ENCODE measurements at regions not wholly inside any gene's neighbourhood (a gene's known extent, or its start where the extent isn't known, plus 50 kb on each side); places are given as distances from the start of the nearest gene placed in this dataset.

- no peak overlapping the region for H2BK120ac ChIP-seq (ENCODE audit: low read depth, low read length)
- no CpG with 5 or more reads among the region's 1 CpG for WGBS, 2 experiments (ENCODE audit: extremely low coverage in 2 of 2, insufficient read length in 1 of 2)
These were observed 937.8 kb upstream of the CHORDC1 start for GRCh38 chr11:91160661-91161060.

More at GRCh38 chr11:91160661-91161060, 937.8 kb upstream of the CHORDC1 start:
- in situ Hi-C loops (cut with MboI; ENCODE audit: low sequenced_read_pairs) = no loop called here
- Histone ChIP-seq H3K4me1 (ENCODE audit: control insufficient read depth, insufficient read depth, low read length) (no peaks in the 10 kb centered on the region), H3K18ac (ENCODE audit: low read depth, low read length) (no peak overlapping the region), H3K79me1 (ENCODE audit: low read depth in 1 of 2, low read length in 2 of 2) (no peaks in the 10 kb centered on the region), H2AK9ac (replicated peaks; ENCODE audit: low read depth, low read length, poor library complexity) (no peak overlapping the region), H4K8ac (ENCODE audit: low read depth in 2 of 2, low read length in 2 of 2) (no peak overlapping the region), H3K9me3 (ENCODE audit: control insufficient read depth, insufficient read depth, low read length) (no peaks in the 10 kb centered on the region), H3K36me3 (ENCODE audit: control insufficient read depth, insufficient read depth, low read length) (no peaks in the 10 kb centered on the region), H3K27ac (ENCODE audit: insufficient read depth, low read length) (no peak overlapping the region), H2BK5ac (ENCODE audit: low read depth, low read length, poor library complexity, severe bottlenecking) (no peak overlapping the region), H3K4me2 (ENCODE audit: low read depth, low read length) (no peak overlapping the region), H2BK15ac (ENCODE audit: low read depth, low read length) (no peak overlapping the region), H3K14ac (replicated peaks; ENCODE audit: low read depth, low read length) (no peak overlapping the region), H3K56ac (ENCODE audit: extremely low read depth, insufficient read depth, low read length) (no peak overlapping the region), H3K23ac (ENCODE audit: low read depth, low read length) (no peak overlapping the region), H3K4ac (ENCODE audit: low read depth, low read length) (no peak overlapping the region), H4K20me1 (ENCODE audit: insufficient read depth, low read length) (no peaks in the 10 kb centered on the region), H3K4me3 (ENCODE audit: insufficient read depth, low read depth, low read length) (no peak overlapping the region), H2BK20ac (ENCODE audit: low read depth, low read length) (no peak overlapping the region), H3K27me3 (ENCODE audit: control insufficient read depth, insufficient read depth, low read length) (no peaks in the 10 kb centered on the region), H2AFZ (replicated peaks; ENCODE audit: low read length, poor library complexity) (no peak overlapping the region), H4K5ac (ENCODE audit: low read depth, low read length) (no peak overlapping the region), H2AK5ac (ENCODE audit: low read depth, low read length) (no peak overlapping the region), H4K91ac (ENCODE audit: insufficient read depth, low read depth, low read length) (no peak overlapping the region), H3K9ac (ENCODE audit: low read depth, low read length) (no peak overlapping the region), H3K9me1 (ENCODE audit: insufficient read depth, low read length) (no peaks in the 10 kb centered on the region)
- no TSS peak for BruUV-seq (replicated peaks)
- intact Hi-C loops (cut with micrococcal nuclease) = no loop called here
- no peak for ATAC-seq (ENCODE audit: low read depth)
- dilution Hi-C loops (cut with HindIII; ENCODE audit: low sequenced_read_pairs, unreplicated experiment) = no loop called here
- CTCF ChIA-PET = no interaction called here
- no peak for DNase-seq
- TF ChIP-seq FOS (IDR thresholded peaks at IDR 0.05; ENCODE audit: low read depth, low read length) (no peak), RCOR1 (IDR thresholded peaks at IDR 0.05; ENCODE audit: insufficient replicate concordance, low read length) (no peak), BHLHE40 (IDR thresholded peaks at IDR 0.05; ENCODE audit: low read depth, low read length) (no peak), RFX5 (IDR thresholded peaks at IDR 0.05; ENCODE audit: low read depth, low read length) (no peak), MAFK (IDR thresholded peaks at IDR 0.05; ENCODE audit: low read depth, low read length) (no peak), CEBPB (IDR thresholded peaks at IDR 0.05; ENCODE audit: low read depth, low read length) (no peak), NFE2L2 (IDR thresholded peaks at IDR 0.05; ENCODE audit: low read depth, low read length) (no peak), CHD1 (IDR thresholded peaks at IDR 0.05; ENCODE audit: low read depth, low read length) (no peak), ELK1 (IDR thresholded peaks at IDR 0.05; ENCODE audit: borderline replicate concordance, low read depth, low read length) (no peak), SMC3 (IDR thresholded peaks at IDR 0.05; ENCODE audit: low read depth, low read length) (no peak)
- POLR2A ChIA-PET (ENCODE audit: unreplicated experiment) = no interaction called here

Data from IMR-90 (cell line).